ENCODE measurements at regions not wholly inside any gene's neighbourhood (a gene's known extent, or its start where the extent isn't known, plus 50 kb on each side); places are given as distances from the start of the nearest gene placed in this dataset.

DNA sequence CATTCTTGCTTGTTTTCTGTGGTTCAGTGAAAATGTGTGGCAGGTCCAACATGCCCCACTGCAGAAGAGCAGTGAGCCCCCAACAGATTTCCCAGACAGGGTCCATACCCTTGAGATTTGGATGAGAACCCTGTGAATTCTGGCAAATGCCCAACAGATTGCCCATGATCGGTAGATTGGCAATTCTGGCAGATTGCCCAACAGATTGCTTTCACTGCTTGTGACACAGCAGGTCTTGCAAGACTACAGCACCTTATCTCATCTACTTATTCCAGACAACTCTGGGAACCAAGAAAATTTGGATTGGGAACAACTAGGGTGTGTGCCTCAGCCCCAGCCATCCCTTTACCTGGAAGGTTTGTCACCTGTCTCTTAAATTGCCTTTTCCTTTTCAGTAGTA lies 143.7 kb upstream of the COL1A2 start:
- TF ChIP-seq, protein P1, sequence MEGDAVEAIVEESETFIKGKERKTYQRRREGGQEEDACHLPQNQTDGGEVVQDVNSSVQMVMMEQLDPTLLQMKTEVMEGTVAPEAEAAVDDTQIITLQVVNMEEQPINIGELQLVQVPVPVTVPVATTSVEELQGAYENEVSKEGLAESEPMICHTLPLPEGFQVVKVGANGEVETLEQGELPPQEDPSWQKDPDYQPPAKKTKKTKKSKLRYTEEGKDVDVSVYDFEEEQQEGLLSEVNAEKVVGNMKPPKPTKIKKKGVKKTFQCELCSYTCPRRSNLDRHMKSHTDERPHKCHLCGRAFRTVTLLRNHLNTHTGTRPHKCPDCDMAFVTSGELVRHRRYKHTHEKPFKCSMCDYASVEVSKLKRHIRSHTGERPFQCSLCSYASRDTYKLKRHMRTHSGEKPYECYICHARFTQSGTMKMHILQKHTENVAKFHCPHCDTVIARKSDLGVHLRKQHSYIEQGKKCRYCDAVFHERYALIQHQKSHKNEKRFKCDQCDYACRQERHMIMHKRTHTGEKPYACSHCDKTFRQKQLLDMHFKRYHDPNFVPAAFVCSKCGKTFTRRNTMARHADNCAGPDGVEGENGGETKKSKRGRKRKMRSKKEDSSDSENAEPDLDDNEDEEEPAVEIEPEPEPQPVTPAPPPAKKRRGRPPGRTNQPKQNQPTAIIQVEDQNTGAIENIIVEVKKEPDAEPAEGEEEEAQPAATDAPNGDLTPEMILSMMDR (IDR thresholded peaks at IDR 0.05): no peak
- TF ChIP-seq POLR2A (IDR thresholded peaks at IDR 0.05): no peak
- no peak for TF ChIP-seq EP300 (IDR thresholded peaks at IDR 0.05)

All from tibial nerve (tissue), 4 donors.